Panc1 (cell line): ENCODE measurements at regions not wholly inside any gene's neighbourhood (a gene's known extent, or its start where the extent isn't known, plus 50 kb on each side); places are given as distances from the start of the nearest gene placed in this dataset.

ENCODE experiments used
- ATAC-seq: fragments of 200-7000 bp; cut with Tn5 transposase; 2 replicates; pipeline ENCODE4 v1.9.1; 2020; ENCODE audit warnings: mild to moderate bottlenecking, moderate library complexity
- BruUV-seq: library from RNA; stranded (reverse); fragments of 400-500 nt; replicated peaks from 2 replicates; lab custom pipeline; 2021; lab: Mats Ljungman, UMichigan
- CTCF ChIA-PET: fragments of 300-600 bp; sonication (Branson Sonifier 250); formaldehyde crosslinking; loops from one replicate; lab custom pipeline; 2022; ENCODE audit warnings: antibody characterized with exemption; lab: Charles Lee
- POLR2A ChIA-PET: fragments of 300-600 bp; sonication (Branson Sonifier 250); formaldehyde crosslinking; loops from one replicate; lab custom pipeline; 2022; ENCODE audit warnings: antibody characterized with exemption; lab: Charles Lee
- DNase-seq: peaks from one replicate; pipeline ENCODE4 v3.0.0-alpha.2; 2010; ENCODE audit warnings: low read depth, low spot score
- H3K27ac ChIP-seq: 2 replicates; pipeline ENCODE4 v1.5.1; 2011; ENCODE audit warnings: mild to moderate bottlenecking, low read length, inconsistent platforms
- H3K27me3 ChIP-seq: fragments of 200-500 bp; sonication (Bioruptor generic); 2 replicates; pipeline ENCODE4 v1.6.0; 2014; ENCODE audit warnings: low read length, inconsistent platforms; ENCODE audit not compliant: control insufficient read depth, insufficient read depth
- H3K36me3 ChIP-seq: fragments of 200-500 bp; sonication (Bioruptor generic); 2 replicates; pipeline ENCODE4 v1.5.1; 2014; ENCODE audit warnings: inconsistent platforms, mild to moderate bottlenecking, low read length, moderate library complexity; ENCODE audit not compliant: control insufficient read depth, insufficient read depth
- H3K4me1 ChIP-seq: 2 replicates; pipeline ENCODE4 v1.5.1; 2011; ENCODE audit warnings: inconsistent platforms, mild to moderate bottlenecking, low read length, moderate library complexity; ENCODE audit not compliant: control insufficient read depth, insufficient read depth
- H3K4me3 ChIP-seq, 2 experiments: 2 replicates each; pipeline ENCODE4 v1.5.1; 2011 to 2012; ENCODE audit warnings: low read depth in 2 of 2, low read length in 2 of 2, mild to moderate bottlenecking in 2 of 2, inconsistent platforms in 1 of 2, moderate library complexity in 1 of 2
- H3K9me3 ChIP-seq: fragments of 200-500 bp; sonication (Bioruptor generic); 2 replicates; pipeline ENCODE4 v1.5.1; 2014; ENCODE audit warnings: low read depth, mild to moderate bottlenecking, inconsistent platforms, low read length, moderate library complexity; ENCODE audit not compliant: control insufficient read depth, insufficient read depth
- POLR2AphosphoS5 ChIP-seq: IDR thresholded peaks from 2 replicates; pipeline ENCODE4 v1.6.1; 2012; ENCODE audit warnings: mild to moderate bottlenecking, low read depth, low read length, moderate library complexity
- SIN3A ChIP-seq: IDR thresholded peaks from 2 replicates; pipeline ENCODE4 v1.6.1; 2012; ENCODE audit warnings: low read depth, mild to moderate bottlenecking, low read length, moderate library complexity, borderline replicate concordance; ENCODE audit not compliant: insufficient read depth
- TCF7L2 ChIP-seq: IDR thresholded peaks from 2 replicates; pipeline ENCODE4 v1.6.1; 2011; ENCODE audit warnings: mild to moderate bottlenecking, low read depth, low read length, inconsistent platforms
- in situ Hi-C: cut with HindIII; loops from 2 replicates; pipeline ENCODE4 v1.10.0; 2016; ENCODE audit warnings: low sequenced_read_pairs, low pct_unique_long_range_greater_than_20kb
- intact Hi-C: fragments of 100-400 bp; cut with micrococcal nuclease; formaldehyde crosslinking; loops from one replicate; pipeline ENCODE4 v1.10.0; 2022; ENCODE audit not compliant: unreplicated experiment
- TF ChIP-seq, protein P1 (sequence below): fragments of 450-650 bp; IDR thresholded peaks from 2 replicates; pipeline ENCODE4 v1.5.1; 2017; ENCODE audit warnings: mild to moderate bottlenecking

DNA sequence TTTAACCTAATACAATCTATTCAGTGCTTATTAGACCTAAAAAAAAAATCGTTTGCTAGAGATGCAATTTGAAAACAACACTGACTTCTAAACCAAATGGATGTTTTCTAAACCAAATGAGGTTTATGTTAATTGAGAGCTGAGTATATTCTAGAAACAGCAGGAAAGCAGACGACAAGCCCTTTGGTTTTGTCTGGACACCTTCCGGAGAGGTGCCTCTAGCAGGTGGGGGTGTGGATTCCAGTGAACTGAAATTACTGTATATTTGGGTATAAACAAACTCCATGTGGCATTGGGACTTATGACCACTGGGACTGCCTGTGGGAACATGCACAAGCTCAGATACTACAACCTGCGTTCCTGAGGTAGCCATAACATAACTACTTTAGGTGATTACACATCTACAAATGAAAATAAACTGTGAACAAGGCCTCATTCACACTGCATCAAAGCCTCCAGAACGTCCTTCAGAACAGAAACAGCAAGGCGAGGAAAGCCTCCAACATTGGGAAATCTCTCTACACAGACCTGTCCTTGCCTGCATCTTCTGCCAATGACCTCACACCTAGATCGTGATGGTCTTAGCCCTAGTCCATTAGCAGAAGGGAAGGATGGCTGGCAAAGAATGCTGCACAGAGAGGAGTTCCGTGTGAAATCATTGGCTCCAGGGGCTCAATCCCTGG, 206.8 kb upstream of the FOXQ1 start:
- ChIA-PET CTCF (no interaction called here), POLR2A (no interaction called here)
- Histone ChIP-seq H3K27me3 (no peaks in the 10 kb centered on the region), H3K4me3 (no peak overlapping the region), H3K27ac (no peak overlapping the region), H3K36me3 (no peaks in the 10 kb centered on the region), H3K9me3 (no peaks in the 10 kb centered on the region), H3K4me1 (no peaks in the 10 kb centered on the region)
- ATAC-seq (no peak), DNase-seq (no peak)
- in situ Hi-C loops (no loop called here), intact Hi-C loops (no loop called here)
- no TSS peak for BruUV-seq
- no peak for TF ChIP-seq TCF7L2
- TF ChIP-seq, protein P1, sequence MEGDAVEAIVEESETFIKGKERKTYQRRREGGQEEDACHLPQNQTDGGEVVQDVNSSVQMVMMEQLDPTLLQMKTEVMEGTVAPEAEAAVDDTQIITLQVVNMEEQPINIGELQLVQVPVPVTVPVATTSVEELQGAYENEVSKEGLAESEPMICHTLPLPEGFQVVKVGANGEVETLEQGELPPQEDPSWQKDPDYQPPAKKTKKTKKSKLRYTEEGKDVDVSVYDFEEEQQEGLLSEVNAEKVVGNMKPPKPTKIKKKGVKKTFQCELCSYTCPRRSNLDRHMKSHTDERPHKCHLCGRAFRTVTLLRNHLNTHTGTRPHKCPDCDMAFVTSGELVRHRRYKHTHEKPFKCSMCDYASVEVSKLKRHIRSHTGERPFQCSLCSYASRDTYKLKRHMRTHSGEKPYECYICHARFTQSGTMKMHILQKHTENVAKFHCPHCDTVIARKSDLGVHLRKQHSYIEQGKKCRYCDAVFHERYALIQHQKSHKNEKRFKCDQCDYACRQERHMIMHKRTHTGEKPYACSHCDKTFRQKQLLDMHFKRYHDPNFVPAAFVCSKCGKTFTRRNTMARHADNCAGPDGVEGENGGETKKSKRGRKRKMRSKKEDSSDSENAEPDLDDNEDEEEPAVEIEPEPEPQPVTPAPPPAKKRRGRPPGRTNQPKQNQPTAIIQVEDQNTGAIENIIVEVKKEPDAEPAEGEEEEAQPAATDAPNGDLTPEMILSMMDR, result no peak

DNA sequence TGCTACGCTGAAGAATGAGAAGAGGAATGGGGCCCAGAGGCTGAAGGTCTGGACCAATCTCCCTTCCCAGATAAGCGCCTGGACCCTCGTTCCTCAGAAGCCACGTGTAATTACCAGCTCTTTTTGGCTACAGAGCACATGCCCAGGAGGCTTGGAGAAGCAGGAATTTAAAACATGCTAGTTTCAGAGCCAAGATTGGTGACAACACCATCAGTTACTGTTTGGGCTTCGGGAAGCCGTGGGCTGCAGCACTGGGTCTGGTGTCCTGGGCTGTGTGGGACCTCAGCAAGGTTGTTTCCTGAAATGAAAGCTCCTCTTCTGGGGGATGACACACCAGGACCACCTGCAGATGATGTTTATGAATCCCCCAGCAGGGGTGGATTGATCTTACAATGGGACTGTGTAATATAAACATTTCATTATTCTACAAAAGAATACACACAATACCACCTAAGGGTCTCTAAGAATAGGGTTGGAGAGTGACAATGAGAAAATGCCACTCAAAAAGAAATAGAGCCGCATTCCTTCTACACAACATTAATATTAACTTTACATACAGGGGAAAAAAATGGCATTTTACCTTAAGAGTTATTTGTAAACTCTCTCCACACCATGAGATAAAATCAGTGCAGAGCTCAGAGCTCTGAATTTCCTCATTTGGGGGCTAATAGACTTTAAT, 207.8 kb upstream of the FOXQ1 start:
- in situ Hi-C loops (no loop called here), intact Hi-C loops (no loop called here)
- no peaks in the 10 kb centered on the region for H3K36me3 ChIP-seq
- BruUV-seq, result no TSS peak
- CTCF ChIA-PET, result no interaction called here
- 0 out of 2 replicates have a peak, but pooled peaks have one; percentile 4 for TF ChIP-seq TCF7L2
- TF ChIP-seq SIN3A, result no peak
- ATAC-seq (no peak), DNase-seq (no peak)
- no peaks in the 10 kb centered on the region for H3K27me3 ChIP-seq
- POLR2A ChIA-PET, result no interaction called here
- H3K27ac ChIP-seq, result no peak overlapping the region
- no peaks in the 10 kb centered on the region for H3K4me1 ChIP-seq
- no peaks in the 10 kb centered on the region for H3K9me3 ChIP-seq
- no peak overlapping the region for H3K4me3 ChIP-seq

DNA sequence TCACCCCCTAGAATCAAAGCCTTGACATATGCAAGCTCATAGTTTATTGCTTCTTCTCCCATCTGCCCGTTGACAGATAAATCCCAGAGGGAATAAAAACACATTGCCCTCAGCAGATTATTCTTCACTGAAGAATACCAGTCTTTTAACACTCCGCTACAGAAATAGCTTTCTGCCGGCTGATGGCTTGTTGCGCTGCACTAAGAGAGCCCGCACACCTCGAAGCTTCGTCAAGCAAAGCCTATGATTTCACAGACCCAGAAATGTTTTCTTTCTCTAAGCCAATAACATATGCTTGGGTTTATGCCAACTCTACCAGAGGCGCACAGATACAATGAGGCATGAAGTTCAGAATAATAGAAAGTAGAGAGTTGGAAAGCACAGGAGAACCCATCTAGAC, 208.9 kb upstream of the FOXQ1 start:
- Histone ChIP-seq H3K4me3 (no peak overlapping the region), H3K27me3 (no peaks in the 10 kb centered on the region), H3K4me1 (no peaks in the 10 kb centered on the region), H3K36me3 (no peaks in the 10 kb centered on the region), H3K27ac (no peak overlapping the region), H3K9me3 (no peaks in the 10 kb centered on the region)
- ATAC-seq, result no peak
- TF ChIP-seq, protein P1, result no peak
- no peak for TF ChIP-seq POLR2AphosphoS5
- in situ Hi-C loops (no loop called here), intact Hi-C loops (no loop called here)
- CTCF ChIA-PET, result no interaction called here
- no TSS peak for BruUV-seq
- POLR2A ChIA-PET, result no interaction called here
- no peak for DNase-seq
